Pons (tissue), 1 donor: ENCODE measurements at regions not wholly inside any gene's neighbourhood (a gene's known extent, or its start where the extent isn't known, plus 50 kb on each side); places are given as distances from the start of the nearest gene placed in this dataset.
"Not testable (repeated sequence)": the region's sequence is repeated elsewhere in the genome, so short reads cannot be mapped to it uniquely, and the experiment has no call there.

Experiments used
- DNase-seq: peaks from one replicate; pipeline ENCODE4 v3.0.0-alpha.2; 2016; ENCODE audit warnings: low spot score

DNA sequence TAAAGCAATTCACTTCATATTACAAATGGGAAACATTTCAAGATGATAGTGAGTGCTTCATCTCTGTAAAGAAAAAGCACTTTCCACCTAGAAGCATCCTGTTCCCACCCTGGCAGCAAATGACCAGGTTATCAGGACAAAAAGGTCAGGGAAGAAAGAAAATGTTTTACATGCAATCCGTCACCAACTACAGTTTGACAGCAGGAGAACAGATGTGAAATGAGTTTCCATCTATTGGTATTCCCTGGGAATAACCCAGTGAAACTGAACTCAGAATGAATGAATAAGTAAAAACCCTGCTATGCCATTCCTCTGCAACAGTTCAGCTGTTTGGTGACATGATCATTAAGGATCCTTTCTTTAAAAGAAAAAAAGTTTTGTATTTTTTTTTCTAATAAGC lies 67.6 kb downstream of the HTR1A start:
- no peak for DNase-seq

DNA sequence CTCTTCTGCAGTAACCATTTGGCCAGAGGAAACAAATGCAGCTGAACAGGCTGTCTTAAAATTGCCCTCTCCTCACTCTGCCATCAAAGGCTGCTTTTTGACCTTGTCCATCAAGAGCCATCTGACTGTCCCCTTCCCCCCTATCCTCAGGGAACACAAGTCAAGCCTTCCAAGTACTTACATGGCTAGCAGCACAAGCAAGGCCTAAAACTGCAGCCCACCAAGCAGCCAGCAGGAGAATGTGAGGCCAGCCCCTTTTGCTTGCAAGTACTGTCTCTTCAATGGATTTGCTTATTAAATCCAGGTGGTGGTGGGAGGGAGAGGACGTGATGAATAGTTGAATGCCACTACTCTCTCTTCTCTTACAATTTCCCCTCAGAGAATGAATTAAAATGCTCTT lies 83.5 kb downstream of the HTR1A start:
- DNase-seq, result no peak

DNA sequence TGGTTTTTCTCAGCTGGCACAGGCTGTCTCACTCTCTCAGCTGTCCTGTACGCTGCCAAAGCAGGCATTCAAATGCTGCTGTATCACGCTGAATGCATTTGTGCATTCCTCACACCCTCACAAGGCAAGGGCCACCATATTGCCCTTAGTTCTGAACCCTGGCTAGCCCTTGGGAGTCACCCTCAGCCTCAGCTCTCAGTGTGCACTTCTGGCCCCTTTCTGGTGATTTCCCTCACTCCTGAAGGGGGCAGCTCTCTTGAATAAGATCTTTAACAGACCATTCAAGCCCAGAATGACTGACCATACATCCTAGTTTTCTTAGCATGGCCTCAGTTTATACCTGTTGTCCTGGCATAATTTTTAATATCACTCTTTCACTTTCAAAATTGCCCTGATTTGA lies 84.3 kb downstream of the HTR1A start:
- DNase-seq, result no peak

DNA sequence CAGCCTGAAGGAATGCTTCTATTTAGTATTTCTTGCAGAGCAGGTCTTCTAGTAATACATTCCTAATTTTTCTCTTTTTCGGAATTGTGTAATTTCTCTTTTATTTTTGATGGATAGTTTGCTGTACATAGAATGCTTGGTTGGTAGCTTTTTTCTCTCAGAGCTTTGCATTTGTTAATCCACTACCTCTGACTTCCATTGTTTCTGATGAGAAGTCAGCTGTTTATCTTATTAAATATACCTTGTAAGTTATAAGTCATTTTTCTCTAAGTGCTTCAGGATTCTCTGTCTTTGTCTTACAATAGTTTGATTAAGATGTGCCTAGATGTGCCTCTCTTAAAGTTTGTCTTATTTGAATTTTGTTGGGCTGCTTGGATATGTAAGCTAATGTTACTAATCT lies 101.9 kb downstream of the HTR1A start:
- no peak for DNase-seq

DNA sequence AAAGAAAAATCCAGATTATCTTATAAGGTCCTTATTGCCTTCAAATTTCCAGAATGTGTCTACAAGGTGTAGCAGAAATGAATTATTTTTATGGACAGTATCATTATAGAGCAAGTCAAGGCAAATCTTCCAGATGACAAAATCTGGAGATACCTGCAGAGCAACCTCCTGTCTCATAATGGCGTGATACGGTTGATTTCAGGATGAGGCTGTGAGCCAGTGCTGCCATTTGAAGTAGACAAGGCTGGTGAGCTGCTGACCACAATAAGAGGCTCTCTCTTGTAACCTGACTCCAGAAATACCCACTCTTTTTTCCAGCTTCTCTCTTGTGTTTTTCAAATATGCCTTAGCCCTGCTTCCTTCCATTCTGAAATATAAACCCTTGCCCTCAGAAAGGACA lies 108.2 kb downstream of the HTR1A start:
- DNase-seq, result no peak

DNA sequence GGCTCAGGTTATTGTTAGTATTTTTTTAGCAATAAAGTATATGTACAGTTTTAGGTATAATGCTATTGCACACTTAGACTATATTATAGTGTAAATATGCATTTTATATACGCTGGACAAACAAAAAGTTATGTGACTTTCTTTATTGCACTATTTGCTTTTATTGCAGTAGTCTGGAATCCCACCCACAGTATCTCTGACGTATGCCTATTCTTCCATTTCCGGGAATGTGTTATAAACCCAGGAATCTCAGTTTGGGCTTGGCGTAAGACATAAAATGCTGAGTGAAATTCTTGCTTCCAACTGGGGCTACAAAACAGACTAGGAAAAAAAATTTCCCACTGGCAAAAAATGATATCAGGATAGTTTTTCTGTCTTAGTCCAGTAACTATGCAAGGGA lies 119.1 kb downstream of the HTR1A start:
- no peak for DNase-seq

DNA sequence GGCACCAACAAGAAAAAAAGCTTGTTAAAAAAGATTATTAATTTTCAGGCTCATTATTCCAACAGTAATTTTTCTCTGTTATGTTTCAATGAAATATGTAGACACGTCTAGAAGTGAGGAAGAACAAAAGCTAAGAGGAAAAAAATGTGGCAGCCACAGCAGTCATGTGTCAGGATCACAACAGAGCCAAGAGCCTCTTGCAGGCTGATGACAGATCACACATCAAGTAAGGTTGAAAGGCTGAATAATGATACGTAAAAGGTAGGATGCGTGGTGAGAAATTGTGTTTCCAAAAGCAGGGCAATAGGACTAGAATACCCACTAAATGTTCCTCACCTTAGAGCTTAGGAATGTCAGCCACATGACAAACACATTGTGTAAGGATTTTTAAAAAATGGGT lies 124.8 kb downstream of the HTR1A start:
- no peak for DNase-seq

DNA sequence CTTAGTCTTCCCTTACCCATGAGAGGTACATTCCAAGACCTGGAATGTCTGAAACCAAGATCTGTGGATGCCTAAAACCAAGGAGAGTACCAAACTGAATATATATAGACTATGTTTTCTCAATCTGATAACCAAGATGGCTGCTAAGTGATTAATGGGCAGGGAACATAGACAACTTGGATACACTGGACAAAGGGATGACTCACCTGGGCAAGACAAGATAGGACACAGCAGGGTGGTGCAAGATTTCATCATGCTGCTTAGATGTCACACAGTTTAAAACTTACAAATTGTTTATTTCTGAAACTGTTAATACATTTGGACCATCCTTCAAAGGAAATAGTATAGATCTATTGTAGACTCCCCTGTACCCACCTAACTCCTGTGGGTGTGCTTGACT lies 130.9 kb downstream of the HTR1A start:
- DNase-seq, result no peak

DNA sequence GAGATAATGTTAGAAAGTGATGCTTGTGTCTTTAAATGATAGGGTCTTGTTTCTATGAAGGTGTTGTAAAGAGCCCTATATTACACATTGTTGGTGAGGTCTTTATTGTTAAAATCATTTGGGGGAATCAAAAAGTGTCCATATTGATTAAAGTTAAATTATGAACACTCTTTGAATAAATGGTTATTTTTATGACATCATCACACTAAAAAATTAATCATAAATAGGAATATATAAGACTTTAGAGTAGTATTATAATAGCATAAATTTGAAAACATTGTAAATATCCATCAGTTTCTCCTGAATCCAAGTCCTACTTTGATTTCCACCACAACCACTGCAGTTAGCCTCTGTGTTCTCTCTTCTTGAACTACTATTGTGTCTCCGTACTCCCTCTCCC lies 136.3 kb downstream of the HTR1A start:
- DNase-seq, result no peak

DNA sequence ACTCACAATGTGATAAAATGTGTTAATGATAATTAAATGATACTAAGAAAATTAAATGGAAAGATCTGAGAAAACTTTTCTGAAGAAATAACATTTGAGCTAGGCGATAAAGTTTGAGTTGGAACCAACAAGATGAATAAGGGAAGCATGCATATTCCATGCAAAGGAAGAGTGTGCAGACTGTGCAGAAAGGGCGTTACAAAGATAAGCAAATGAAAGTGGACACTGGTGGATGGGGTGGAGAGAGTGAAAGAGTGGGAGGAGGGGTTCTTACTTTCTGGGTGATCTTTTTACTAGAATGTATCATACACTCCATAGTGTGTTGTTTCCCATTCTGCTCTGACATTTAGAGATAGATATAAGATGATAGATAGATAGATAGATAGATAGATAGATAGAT lies 138.7 kb downstream of the HTR1A start:
- DNase-seq, result no peak

DNA sequence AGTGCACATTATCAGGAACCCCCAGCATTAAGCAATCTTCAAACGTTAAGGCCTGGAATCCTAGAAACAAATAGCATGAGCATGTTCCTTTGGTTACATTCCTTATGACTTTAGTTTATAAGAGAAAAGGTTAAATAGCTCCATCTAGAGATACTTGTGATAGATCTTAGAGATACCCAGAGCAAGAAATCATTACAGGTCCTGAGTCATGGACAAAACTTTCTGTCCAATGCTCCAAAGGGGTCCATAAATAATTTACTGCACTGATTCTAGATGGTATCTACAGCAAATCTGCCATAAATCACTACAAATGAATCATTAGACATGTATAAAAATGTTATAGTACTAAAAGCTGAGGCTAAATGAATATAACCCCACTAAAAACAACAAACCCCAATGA lies 139.6 kb downstream of the HTR1A start:
- DNase-seq, result peak; percentile 13

DNA sequence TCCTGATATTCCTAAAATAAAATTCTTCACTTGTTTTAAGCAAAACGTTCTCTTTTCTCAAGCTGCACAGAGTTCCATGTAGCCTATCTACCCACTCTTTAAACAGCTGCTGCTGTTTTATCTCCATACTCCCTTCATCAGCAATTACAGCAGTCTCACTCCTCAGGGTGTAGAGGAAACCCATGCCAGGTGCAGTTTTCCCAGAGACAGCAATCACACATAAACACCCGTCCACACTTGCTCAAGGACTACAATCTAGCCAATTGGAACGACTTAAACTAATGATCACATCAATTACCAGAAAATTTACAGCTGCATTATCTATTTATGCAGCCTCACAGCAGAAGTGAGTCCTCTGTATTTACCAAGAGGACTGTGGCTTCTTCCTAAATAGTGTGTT lies 141.7 kb downstream of the HTR1A start:
- no peak for DNase-seq

DNA sequence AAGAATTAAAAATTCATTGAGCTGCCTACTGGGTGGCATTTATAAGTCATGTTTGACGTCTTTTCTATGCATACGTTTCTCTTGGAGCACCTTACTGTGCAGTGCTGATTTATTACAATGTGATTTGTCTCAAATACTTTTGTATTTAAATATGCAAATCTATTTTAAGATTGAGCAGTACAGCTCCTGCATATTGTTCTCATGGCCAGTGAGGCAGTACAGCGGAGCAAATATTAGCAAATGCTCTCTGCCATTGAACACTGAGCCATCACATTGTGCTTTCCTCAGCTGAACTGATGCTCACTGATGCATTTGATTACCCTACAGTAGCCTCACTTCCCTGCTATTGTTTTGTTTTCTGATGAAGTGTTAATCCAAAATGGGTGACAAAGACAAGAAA lies 149.6 kb downstream of the HTR1A start:
- no peak for DNase-seq

DNA sequence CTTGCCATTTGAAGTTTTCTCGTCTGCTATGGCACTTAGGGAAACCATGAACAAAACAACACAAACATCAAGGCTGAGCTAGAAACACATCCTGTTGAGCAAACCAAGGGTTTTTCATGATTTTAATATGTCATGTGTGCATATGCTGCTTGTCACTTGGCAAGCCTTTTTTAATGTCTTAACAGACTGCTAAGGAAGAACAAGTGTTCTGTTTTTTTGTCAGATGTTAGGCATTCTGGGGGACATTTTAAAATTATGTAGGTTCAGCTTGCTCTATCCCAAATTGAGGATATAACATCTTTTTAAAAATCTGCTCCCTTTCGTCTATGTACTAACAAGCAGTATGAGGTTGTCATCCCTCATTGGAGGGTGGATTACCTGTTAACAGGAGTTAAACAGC lies 150.3 kb downstream of the HTR1A start:
- no peak for DNase-seq

DNA sequence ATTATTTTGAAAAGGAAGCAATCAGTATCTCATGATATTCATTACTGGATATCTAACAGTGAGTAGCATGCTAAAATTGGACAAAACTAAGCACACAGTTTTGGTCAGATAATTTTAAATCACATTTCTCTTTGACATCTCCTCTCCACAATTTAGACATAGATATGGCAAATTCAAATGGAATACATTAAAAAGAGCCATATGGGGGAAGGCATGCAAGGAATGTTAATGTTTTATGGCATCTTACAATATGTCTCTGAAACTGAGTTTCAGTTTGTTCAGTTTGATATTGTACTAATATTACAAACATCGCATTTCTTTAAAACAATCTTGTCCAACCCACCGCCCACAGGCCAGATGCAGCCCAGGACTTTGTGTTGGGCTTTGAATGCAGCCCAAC lies 151.0 kb downstream of the HTR1A start:
- DNase-seq, result no peak

DNA sequence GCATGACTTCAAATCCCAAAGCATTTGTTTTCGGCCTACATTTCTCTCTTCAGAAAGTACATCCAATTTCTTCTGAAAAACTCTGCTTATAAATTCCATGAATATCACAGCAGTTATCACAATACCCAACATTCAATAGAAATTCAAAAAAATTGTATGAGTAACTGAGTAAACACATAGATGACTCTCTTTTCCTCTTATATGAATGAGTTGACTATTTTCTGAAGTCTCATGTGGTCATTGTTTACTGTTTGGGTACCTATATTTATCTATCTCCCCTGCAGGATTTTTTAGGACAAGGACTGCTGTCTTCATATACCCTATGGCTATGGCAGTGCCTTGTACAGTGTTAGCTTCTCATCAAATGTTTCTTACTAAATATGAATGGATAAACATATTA lies 157.1 kb downstream of the HTR1A start:
- DNase-seq, result no peak

DNA sequence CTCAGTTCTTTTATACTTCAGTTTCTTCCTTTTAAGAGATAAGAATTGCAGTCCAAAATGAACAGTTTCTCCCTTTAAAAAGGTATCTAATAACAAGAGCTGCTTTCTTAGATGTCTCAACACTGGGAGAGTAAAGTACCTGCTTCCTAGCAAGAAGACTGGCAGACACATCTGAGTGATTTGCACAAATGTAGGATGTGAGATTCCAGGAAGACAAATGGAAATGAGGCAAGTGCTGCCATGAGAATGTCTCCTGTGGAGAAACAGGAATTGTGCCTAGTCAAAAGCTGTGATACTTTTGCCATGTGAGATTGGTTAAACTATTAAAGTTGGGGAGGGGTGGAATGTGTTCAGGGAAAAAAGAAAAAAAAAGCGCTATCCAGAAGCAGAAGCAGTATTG lies 159.1 kb downstream of the HTR1A start:
- DNase-seq, result no peak

DNA sequence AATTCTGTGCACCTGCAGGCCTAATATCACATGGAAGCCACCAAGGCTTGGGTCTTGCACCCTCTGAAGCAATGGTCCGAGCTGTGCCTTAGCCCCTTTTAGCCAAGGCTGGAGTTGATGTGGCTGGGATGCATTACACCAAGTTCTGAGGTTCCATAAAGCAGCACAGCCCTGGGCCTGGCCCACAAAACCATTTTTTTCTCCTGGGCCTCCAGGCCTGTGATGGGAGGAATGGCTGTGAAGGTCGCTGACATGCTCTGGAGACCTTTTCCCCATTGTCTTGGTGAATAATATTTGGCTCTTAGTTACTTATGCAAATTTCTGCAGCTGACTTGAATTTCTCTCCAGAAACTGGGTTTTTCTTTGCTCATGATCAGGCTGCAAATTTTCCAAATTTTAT lies 167.3 kb downstream of the HTR1A start:
- no peak for DNase-seq

DNA sequence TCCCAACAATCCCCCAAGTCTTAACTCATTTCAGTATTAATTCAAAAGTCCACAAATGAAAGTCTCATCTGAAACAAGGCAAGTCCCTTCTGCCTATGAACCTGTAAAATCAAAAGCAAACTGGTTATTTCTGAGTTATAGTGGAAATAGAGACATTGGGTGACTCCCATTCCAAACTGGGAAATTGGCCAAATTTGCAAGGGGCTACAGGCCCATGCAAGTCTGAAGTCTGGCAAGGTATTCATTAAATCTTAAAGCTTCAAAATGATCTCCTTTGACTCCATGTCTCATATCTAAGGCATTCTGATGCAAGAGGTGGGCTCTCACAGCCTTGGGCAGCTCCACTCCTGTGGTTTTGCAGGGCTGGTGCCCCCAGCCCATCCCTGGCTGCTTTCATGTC lies 167.9 kb downstream of the HTR1A start:
- no peak for DNase-seq

DNA sequence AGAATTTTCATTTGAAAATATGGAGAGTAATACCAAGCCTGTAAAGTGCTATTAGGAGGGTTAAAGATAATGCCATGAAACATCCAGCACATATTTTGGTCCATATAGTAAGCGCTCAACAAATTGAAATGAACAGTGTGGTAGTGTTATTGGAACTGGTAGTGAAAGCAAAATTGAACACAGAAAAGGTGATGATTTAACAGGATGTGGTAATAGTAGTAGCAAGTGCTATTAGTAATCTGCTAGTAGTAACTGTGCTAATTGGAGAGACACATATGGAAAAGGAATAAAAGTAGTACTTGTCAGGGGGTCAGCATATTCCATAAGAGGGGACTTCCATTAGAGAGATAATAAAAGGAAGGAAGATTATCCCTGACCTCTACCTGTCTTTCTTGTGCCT lies 187.3 kb downstream of the HTR1A start:
- DNase-seq, result no peak

DNA sequence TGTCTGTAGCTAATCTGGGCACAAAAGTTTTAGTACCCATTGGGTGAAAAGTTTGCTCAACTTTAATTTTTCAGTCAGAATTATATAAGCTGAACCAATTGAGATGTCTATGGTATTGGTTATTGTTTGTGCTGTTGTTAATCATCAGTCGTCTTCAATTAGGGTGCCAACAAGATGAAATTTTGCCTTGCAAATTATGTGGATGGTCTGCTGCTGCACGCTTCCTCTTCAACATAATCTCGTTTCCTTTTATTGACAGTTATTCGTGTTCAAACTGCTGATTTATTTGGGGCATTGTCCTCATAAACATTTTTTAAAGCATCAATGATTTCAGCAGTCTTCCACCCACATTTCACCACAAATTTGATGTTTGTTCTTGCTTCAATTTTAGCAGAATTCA lies 194.0 kb downstream of the HTR1A start:
- no peak for DNase-seq

DNA sequence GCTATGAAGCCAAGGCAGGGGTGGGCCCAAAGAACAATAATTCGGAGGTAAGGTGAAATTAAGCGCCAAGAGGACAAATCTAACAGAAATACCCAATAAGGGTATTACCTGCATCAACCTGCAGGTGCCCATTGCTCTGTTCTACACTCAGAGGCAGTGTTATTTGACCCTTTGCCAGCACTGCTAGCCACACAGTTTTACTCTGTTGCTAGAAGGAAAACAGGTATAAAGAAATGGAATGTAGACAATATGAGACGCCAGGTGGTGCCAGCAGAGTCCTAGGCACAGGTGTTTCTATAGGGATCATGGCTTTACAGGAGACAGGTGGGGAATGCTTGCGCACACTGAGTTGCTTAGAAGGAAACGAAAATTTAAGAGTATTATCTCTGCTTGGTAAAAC lies 201.3 kb downstream of the HTR1A start:
- no peak for DNase-seq

DNA sequence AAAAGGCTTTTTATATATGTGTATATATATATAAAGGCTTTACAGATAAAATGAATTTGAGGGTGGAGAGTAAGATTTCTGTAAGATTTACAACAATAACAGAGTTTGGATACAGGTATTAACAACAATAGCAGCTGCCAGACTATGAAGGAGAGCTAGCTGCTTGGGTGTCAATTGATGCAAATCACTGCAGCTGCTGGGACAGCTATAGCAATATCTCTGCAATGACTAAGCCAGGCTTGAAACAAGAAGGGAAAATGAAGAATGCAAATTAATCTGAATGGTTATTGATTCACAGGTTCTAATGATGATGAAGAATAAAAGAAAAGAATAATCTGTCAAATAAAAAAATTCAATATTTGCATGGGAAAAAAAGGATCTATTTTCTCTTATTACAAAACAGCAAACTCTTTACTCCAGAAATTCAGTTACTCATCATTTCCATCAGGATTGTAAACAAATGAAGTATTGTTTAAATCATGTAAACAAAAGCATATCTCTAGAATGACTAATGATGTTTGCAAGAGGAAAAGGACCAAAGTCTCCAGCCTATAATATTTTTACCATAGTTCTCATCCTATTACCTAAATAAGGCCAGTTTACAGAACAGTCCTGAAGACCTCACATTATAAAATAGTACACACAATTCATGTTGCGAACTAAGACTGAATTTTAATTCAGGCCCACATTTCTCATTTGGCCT lies 219.0 kb downstream of the HTR1A start:
- DNase-seq, result no peak

DNA sequence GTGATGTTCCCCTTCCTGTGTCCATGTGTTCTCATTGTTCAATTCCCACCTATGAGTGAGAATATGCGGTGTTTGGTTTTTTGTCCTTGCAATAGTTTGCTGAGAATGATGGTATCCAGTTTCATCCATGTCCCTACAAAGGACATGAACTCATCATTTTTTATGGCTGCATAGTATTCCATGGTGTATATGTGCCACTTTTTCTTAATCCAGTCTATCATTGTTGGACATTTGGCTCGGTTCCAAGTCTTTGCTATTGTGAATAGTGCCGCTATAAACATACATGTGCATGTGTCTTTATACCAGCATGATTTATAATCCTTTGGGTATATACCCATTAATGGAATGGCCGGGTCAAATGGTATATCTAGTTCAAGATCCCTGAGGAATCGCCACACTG lies 229.4 kb downstream of the HTR1A start:
- DNase-seq, result not testable (repeated sequence)

DNA sequence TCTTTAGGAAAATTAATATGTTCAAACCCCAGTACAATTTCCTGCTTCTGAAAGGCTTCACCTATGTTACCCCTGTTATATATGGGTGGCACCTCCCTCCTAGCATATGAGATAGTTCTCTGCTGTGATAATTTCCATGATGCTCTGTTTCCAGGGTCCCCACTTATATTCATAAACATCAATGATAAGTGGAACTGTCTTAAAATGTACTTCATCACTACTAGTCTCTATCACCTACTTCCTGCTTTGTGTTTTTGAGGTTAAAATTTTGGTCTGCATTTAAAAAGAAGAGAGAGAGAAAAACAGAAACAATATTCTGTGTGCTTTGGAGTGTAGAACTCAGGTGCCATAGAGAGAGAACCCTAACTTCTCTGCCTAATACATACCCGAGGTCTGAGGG lies 234.7 kb downstream of the HTR1A start:
- DNase-seq, result no peak
